Suprapubic skin (tissue), 4 donors: ENCODE measurements at regions not wholly inside any gene's neighbourhood (a gene's known extent, or its start where the extent isn't known, plus 50 kb on each side); places are given as distances from the start of the nearest gene placed in this dataset.

Experiments used
- DNase-seq, 2 donors: peaks; one replicate each; pipeline ENCODE4 v3.0.0-alpha.2; 2019; ENCODE audit warnings: low spot score in 2 of 2
- H3K27ac ChIP-seq: fragments of 200-600 bp; sonication (generic); one replicate; pipeline ENCODE4 v1.5.1; 2019
- H3K27me3 ChIP-seq: fragments of 200-600 bp; sonication (generic); one replicate; pipeline ENCODE4 v1.5.1; 2019
- H3K36me3 ChIP-seq: fragments of 200-600 bp; sonication (generic); one replicate; pipeline ENCODE4 v1.5.1; 2019
- H3K4me1 ChIP-seq: fragments of 200-600 bp; sonication (generic); one replicate; pipeline ENCODE4 v1.5.1; 2019
- H3K4me3 ChIP-seq: fragments of 200-600 bp; sonication (generic); one replicate; pipeline ENCODE4 v1.5.1; 2019; ENCODE audit warnings: mild to moderate bottlenecking
- H3K9me3 ChIP-seq: fragments of 200-600 bp; sonication (generic); one replicate; pipeline ENCODE4 v1.5.1; 2019
- CTCF ChIP-seq, 2 donors: fragments of 200-600 bp in 1 of 2; fragments of 450-650 bp in 1 of 2; sonication (generic) in 1 of 2; IDR thresholded peaks; one replicate each; pipeline ENCODE4 v1.5.1; 2016 to 2019; ENCODE audit warnings: antibody characterized with exemption in 2 of 2, mild to moderate bottlenecking in 1 of 2, moderate library complexity in 1 of 2
- EP300 ChIP-seq: sonication (generic); formaldehyde crosslinking; IDR thresholded peaks from one replicate; pipeline ENCODE4 v1.6.1; 2017; ENCODE audit warnings: antibody characterized with exemption
- POLR2A ChIP-seq, 2 donors: fragments of 450-650 bp; IDR thresholded peaks; one replicate each; pipeline ENCODE4 v1.6.1; 2017; ENCODE audit warnings: antibody characterized with exemption in 2 of 2, mild to moderate bottlenecking in 2 of 2, moderate library complexity in 2 of 2
- POLR2AphosphoS5 ChIP-seq, 3 donors: sonication (generic); formaldehyde crosslinking; IDR thresholded peaks; one replicate each; pipeline ENCODE4 v1.6.1; 2017; ENCODE audit warnings: antibody characterized with exemption in 3 of 3
- WGBS: methylation state at CpG from one replicate; pipeline ENCODE4 v1.1.5; 2018; 5-methylcytosine and 5-hydroxymethylcytosine counted together

- Histone ChIP-seq H3K9me3 (no peaks in the 10 kb centered on the region), H3K4me3 (no peak overlapping the region), H3K27me3 (no peaks in the 10 kb centered on the region), H3K4me1 (peaks cover 21% of the 10 kb centered on the region), H3K27ac (peak overlapping the region; percentile 12), H3K36me3 (no peaks in the 10 kb centered on the region)
- no peak for TF ChIP-seq EP300
- TF ChIP-seq CTCF (IDR thresholded peaks at IDR 0.05): no peak
- no peak for TF ChIP-seq POLR2AphosphoS5 (IDR thresholded peaks at IDR 0.05)
- no peak for TF ChIP-seq POLR2A (IDR thresholded peaks at IDR 0.05)
- no peak for DNase-seq
- 83% methylated on average over 5 of the region's 5 CpGs for WGBS
Observed at GRCh38 chr3:31290046-31290445, 242.7 kb upstream of the STT3B start.

GRCh38 chr3:31291818-31292217 is 240.9 kb upstream of the STT3B start:
- H3K27me3 ChIP-seq: no peaks in the 10 kb centered on the region
- 88% methylated on average over 3 of the region's 3 CpGs for WGBS
- no peak for DNase-seq
- no peak overlapping the region for H3K4me3 ChIP-seq
- peaks cover 21% of the 10 kb centered on the region for H3K4me1 ChIP-seq
- no peak overlapping the region for H3K27ac ChIP-seq
- no peaks in the 10 kb centered on the region for H3K9me3 ChIP-seq
- TF ChIP-seq EP300: no peak
- TF ChIP-seq CTCF (IDR thresholded peaks at IDR 0.05): no peak
- TF ChIP-seq POLR2A (IDR thresholded peaks at IDR 0.05): no peak
- no peak for TF ChIP-seq POLR2AphosphoS5 (IDR thresholded peaks at IDR 0.05)
- H3K36me3 ChIP-seq: no peaks in the 10 kb centered on the region

GRCh38 chr3:31294430-31295149 is 238.1 kb upstream of the STT3B start:
- Histone ChIP-seq H3K4me3 (no peak overlapping the region), H3K27ac (no peak overlapping the region), H3K36me3 (no peaks in the 10 kb centered on the region), H3K27me3 (no peaks in the 10 kb centered on the region), H3K9me3 (no peaks in the 10 kb centered on the region), H3K4me1 (peaks cover 4% of the 10 kb centered on the region)
- DNase-seq: no peak
- 54% methylated on average over 5 of the region's 5 CpGs for WGBS
- TF ChIP-seq POLR2A (IDR thresholded peaks at IDR 0.05) (no peak), POLR2AphosphoS5 (IDR thresholded peaks at IDR 0.05) (no peak), CTCF (IDR thresholded peaks at IDR 0.05) (no peak), EP300 (no peak)

GRCh38 chr3:31295150-31295765 is 237.5 kb upstream of the STT3B start:
- DNase-seq: no peak
- Histone ChIP-seq H3K27ac (no peak overlapping the region), H3K36me3 (no peaks in the 10 kb centered on the region), H3K4me3 (no peak overlapping the region), H3K4me1 (no peaks in the 10 kb centered on the region), H3K27me3 (no peaks in the 10 kb centered on the region), H3K9me3 (no peaks in the 10 kb centered on the region)
- TF ChIP-seq POLR2A (IDR thresholded peaks at IDR 0.05) (no peak), POLR2AphosphoS5 (IDR thresholded peaks at IDR 0.05) (no peak), CTCF (IDR thresholded peaks at IDR 0.05) (no peak), EP300 (no peak)
- WGBS: 75% methylated on average over 7 of the region's 7 CpGs

GRCh38 chr3:31297726-31298298 is 234.9 kb upstream of the STT3B start:
- 78% methylated on average over 3 of the region's 3 CpGs for WGBS
- Histone ChIP-seq H3K36me3 (no peaks in the 10 kb centered on the region), H3K27me3 (no peaks in the 10 kb centered on the region), H3K9me3 (no peaks in the 10 kb centered on the region), H3K4me3 (no peak overlapping the region), H3K27ac (no peak overlapping the region), H3K4me1 (no peaks in the 10 kb centered on the region)
- TF ChIP-seq CTCF (IDR thresholded peaks at IDR 0.05) (no peak), POLR2AphosphoS5 (IDR thresholded peaks at IDR 0.05) (no peak), EP300 (no peak)
- DNase-seq: no peak
